NCI-H2196 treated with DMSO at 0.1 percent for 48 hours (cell line): ENCODE measurements at regions not wholly inside any gene's neighbourhood (a gene's known extent, or its start where the extent isn't known, plus 50 kb on each side); places are given as distances from the start of the nearest gene placed in this dataset.

Experiments used
- DNase-seq: peaks from one replicate; lab custom pipeline; 2025; ENCODE audit not compliant: unreplicated experiment; lab: John Stamatoyannopoulos, UW

DNA sequence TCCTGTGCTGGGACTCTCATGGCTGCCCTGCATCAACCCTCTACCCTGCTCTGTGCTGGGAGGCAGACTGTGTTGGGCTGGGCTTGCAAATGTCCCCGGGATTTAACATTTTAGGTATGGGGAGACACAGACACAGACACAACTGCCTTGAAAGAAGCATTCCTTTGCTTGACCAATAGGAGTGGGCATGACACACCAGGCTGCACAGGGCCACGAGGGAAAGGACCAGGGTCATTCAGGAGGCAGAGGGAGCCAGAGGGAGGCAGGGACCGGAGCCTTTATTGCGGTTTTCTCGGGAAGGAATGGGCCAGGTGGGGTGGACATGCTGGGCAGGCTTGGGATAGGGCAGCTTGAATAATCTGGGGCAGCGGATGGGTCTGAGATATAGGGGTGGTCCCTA lies 238.7 kb upstream of the COPS8 start:
- no peak for DNase-seq

DNA sequence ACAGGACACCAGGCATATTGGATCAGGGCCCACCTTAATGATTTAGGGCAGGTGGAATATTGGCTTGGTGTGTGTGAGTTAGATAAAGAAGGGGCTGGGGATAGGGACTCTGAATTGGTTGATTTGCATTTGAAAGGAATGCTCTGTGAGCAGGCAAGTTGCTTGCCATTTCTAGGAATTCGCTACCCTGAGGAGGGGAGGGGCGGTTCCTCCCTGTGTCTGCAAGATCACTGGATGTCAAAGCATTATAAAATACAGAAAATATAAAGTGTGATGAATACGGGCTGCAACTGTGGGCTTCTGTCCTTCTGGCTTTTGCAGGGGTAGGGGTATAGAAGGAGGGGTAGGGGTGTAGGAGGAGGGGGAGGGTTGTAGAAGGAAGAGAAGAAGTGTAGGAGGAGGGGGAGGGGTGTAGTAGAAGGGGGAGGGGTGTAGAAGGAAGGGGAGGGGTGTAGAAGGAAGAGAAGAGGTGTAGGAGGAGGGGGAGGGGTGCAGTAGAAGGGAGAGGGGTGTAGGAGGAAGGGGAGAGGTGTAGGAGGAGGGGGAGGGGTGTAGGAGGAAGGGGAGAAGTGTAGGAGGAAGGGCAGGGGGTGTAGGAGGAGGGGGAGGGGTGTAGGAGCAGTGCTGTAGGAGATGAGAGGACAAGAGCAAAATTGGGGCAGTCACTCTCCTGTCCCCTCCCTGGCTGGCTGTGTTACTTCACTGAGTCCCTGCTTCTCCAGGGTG lies 238.0 kb upstream of the COPS8 start:
- no peak for DNase-seq

DNA sequence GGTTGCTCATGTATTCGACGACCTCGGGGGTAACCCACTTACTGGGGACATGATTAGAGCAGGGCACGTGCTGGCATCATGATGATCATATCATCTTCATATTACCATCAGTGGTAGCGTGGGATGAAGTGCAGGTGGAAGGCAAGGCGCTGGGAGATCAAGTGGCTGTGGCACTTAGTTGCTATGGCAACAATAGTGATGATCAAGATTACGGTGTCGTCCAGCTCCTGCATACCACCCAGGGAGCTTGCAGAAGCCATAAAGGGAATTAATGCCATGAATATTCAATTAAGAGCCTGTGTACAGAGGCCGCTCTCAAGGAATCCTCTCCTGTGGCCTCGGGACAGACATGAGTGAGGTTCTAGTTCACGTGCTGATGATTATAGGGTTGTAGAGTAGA lies 237.2 kb upstream of the COPS8 start:
- no peak for DNase-seq

DNA sequence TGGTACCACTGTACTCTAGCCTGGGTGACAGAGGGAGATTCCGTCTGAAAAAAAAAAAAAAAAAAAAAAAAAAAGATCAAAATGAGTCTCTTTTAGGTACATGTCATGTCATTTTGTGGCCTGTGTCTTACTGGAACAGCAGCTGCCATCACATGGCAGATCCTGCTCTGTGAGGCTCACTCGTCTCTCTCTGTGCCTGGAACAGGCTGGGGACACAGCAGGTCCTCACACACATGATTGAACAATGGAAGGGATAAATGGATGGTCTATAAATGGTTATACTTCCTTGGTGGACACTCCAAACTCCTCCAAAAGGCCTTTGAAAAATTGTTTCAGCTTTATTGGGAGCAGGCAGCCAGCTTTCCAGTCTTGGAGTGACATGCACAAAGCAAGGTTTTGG lies 236.2 kb upstream of the COPS8 start:
- DNase-seq: no peak

DNA sequence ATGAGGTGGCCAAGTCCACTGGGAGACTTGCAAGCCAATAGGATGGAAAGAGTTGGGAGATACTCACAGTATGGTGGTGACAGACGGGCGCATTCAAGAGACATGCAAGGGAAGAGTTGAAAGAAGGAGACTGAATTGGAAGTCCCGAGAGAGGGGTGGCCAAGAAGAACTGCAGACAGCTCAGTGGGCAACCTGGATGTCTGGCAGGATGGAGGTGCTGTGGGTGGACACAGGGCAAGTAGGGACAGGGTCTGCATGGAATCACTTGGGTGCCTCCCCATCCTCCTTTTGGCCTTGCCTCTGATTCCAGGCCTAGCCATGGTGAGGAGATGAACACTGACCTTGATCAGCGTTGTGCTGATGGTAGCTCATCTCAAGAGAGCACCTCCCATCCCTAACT lies 235.7 kb upstream of the COPS8 start:
- no peak for DNase-seq

DNA sequence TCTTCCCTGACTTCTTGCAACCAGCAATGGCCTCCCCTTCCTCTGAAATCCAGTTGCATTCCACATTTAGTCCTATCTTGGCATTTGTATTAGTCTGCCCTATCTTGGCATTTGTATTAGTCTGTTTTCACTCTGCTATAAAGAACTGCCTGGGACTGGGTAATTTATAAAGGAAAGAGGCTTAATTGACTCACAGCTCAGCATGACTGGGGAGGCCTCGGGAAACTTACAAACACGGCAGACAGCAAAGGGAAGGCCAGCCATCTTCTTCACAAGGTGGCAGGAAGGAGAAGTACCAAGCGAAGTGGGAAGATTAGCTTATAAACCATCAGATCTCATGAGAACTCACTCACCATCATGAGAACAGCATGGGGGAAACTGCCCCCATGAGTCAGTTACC lies 234.5 kb upstream of the COPS8 start:
- no peak for DNase-seq

DNA sequence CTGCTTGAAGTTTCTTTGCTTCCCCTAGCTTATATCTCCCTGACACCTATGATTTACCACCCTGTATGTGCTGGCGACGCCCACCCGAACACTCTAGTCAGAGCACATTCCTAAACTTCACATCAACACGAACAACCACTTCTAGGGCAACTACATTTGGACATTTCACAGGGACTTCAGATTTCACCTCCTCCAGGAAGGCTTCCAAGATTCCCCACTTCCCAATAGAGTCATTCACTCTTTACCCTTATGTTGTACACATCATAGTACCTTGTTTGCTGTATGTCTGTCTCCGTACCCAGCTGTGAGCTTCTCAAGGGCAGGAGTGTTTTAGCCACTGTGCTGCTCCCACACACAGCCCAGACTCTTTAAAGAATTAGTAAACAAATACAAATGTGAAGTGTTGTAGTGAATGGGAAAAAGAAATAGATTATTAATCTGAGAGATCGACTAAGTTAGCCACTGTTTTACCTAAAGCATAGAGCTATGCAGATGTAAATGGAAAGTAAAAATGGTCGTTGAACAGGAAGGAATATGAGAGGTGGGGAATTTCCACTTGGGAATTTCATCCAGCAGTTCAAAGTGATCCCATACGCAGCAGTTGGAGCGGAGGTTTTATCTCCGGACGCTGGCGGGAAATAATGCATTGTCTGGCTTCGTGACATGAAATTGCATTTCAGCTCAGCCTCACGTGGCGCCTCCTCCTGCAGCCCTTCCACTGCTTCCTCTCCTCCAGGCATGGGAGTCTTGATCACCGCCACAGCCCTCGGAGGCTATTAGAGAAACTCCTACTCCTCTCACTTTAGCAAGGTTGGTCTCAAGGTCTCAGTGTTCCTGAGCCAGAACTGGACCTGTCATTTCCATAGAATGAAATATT lies 233.4 kb upstream of the COPS8 start:
- no peak for DNase-seq

DNA sequence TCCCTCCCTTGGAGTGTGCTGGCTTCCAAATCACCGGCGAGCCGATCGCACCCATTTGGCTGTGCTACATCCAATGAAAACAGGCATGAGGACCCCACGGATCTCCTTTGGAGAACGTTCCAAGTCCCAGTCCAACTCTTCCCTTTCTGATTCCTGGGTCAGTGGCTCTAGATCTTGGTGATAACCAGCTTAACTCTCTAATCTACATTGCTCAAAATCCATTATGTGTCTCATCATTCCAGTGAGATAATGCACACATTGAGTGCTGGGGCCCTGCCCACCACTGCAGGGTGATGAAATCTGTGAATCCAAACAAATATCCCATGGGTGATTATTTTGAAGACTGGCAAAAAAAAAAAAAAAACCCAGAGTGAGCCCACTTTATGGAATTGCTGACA lies 232.7 kb upstream of the COPS8 start:
- DNase-seq: no peak

DNA sequence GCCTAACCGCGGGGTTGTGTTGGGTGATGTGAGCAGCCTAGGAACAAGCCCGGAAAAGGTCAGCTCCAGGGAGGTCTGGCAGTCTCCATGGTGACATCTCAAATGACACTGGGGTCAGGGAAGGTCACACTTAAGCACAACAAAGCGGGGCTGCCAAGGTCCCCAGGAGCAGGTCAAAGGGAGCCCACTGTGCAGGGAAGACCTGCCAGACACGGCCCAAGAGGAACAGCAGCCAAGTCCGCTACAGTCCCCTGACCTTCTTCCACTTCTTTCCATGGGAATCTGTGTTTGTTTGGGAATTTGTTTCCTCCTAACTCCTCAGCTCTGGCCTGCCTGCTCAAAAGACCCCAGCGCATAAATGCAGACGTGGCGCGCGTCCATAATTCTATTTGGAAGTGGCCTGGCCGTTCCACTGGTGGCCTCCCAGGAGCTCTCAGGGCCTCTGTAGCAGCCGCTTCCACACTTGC lies 232.1 kb upstream of the COPS8 start:
- DNase-seq: no peak

DNA sequence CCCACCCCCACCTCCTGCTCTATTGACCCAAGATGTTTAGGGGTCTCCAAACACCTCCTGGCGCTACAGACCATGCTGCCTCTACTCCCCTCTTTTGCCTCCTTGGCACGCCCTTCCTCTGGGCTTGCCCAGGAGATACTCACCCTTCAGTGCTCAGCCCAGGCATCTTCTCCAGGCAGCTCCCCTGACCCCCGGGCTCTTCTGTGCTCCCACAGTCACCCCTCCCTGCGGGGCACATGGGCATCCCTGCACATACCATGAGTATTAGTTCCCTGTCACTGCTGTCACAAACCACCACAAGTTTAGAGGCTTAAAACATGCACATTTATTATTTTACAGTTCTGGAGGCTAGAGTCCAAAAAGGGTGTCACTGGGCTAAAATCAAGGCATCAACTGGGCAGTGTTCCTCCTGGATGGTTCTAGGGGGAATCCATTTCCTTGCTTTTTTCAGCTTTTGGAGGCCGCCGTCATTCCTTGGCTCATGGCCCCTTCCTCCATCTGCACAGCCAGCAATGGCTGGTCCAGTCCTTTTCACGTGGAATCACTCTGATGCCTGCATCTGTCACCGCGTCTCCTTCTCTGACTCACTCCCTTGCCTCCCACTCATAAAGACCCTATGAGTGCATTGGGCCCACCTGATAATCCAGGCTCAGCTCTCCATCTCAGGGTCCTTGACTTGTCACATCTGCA lies 230.4 kb upstream of the COPS8 start:
- DNase-seq: no peak

DNA sequence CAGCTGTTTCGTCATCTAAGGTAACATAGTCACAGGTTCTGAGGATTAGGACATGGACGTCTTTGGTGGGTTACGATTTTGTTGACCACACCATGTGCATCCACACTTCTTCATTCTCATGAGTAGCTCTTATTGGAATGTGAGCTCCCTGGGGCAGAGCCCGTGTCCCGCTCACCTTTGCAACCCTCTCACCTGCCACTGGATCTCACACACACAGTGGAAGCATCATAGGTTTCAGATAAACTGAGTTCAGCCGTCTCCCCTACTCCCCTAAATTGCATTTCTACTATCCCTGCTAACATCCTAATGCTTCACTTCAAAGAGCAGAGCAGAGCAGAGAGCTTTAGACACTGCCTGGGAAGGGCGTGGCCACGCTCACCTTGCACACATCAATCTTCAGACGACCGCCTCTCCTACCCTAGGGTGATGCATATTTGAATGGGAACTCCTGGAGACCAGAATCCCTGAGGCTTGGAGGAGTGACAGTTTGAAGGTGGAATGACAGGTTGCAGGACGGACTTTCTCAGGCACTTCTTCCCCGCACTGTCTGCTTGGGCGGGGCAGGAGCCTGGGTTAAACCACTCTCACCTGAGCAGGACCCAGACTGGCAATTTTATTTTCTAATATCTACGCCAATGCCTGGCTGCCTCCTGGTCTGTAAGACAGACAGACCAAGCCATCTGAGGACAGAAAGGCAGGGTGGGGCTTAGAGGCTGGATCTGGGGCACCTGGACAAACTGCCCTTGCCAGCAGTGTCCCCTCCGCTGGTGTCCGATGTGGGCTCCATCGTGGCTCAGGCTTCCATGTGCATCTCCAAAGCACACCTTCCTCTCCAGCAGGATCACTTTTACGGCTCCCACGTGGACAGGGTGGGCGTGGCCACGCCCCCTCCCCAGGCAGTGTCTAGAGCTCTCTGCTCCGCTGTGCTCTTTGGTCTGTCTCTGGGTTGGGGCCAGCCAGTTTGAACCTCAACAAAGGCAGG lies 229.5 kb upstream of the COPS8 start:
- DNase-seq: no peak

DNA sequence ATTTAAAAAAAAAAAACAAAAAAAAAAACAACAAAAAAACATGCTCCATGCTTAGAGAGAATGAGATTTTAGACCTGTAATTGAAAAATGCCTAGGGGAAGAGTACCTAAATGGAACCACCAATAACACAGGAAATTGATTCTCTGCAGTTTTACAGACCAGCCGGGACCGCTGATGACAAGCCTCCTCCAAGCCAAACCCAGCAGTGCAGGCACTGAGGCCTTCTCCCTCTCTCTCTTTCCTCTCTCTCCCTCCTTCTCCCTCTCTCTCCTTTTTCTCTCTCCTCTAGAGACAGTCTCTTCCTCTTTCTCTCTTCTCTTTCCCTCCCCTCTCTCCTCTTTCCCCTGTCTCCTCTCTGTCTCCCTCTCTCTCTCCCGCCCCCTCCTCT lies 228.8 kb upstream of the COPS8 start:
- DNase-seq: no peak

DNA sequence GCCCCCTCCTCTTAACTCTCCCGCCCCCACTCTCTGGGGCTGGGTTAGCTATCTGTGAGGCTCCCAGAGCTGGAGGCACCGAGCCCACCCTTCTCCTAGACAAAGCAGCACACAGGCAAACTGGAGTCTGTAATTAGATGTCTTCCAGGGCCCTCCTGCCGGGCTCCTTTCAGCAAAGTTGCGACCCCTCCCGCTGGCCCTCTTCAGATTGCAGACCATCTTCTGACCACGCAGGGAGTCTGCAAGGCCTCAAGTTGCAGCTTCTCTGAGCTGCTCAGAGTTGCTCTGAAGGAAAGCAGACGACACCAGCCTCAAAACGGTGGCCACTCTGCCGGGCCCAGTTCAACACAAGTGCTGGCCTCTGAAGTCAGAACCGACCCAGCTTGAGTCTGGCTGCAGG lies 228.4 kb upstream of the COPS8 start:
- DNase-seq: no peak

DNA sequence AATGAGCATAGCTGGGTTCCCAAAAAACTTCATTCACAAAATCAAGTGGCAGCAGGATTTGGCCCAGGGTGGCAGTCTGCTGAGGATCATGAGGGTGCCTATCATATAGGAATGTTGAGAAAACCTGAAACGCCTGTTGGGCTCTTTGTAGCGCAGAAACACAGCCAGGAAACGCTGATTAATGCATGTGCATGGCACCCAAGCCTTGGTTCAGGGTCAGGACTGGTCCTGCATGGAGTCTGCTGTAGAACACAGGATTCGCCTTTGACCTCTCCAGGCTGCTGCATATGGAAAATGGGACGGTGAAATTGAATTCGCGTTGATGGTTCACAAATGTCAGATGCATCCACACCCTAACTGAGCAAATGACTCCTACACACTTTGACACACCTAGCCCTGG lies 227.9 kb upstream of the COPS8 start:
- no peak for DNase-seq

DNA sequence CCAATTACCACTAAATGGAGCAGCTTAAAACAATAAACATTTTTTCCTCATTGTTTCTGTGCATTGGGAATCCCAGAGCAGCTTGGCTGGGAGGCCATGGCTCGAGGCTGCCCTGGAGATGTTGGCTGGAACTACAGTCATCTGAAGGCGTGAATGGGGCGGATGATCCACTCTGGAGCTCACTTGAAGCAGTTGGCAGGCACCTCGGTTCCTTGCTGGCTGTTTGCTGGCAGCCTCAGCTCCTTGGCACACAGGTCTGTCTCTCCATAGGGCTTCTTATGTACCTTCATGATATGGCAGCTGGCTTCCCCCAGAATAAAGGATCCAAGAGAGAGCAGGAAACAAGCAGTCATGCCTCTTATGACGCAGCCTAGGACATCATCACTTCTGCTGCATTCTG lies 227.0 kb upstream of the COPS8 start:
- DNase-seq: no peak

DNA sequence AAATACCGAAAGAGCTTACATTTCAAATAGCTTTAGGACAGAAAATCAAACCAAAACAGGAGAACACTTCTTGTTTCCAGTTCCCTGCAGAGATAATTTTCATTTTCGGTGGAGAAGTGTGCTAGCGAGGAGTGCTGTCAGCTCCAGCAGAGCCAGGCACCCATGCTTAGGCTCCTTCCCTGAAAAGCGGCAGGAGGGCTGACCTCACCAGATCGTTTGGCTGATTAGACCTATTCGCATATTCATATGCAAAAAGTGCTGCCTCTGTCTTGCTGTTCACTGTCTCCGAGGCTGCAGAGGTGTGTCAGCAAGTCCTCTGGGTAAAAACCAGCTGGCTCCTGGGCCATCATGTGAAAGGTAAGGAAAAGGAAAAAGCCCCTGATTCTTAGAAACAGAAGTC lies 225.8 kb upstream of the COPS8 start:
- DNase-seq: no peak

DNA sequence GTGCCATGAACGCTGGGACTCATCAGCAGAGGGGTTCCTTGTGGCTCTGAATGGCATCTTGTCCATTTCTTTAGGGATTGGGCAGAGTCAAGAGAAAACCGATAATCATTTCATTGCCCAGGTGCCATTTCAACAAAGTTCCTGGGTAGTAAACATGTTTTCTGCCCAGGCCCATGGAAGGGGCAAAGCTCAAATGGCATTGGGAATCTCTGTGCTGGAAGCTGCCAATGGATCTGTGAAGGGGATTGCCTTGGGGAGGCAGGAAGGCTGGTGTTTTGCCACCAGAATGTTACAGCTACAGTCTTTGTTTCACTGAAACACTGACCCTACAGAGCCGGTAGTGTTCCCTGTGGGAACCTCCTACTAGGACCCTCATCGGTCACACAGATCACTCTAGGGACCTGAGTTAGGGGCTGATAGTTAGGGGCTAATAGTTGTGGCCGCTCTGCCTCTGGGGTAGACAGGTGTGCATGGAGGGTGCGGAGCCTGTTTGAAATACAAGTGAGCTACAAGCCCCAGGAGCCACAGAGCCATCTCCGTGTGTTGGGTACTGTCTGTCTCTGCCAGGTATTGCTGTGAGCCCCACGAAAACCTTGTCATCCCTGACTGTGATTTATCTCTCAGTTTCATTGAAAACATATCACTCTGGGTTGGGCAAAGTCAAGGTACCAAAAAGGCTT lies 224.4 kb upstream of the COPS8 start:
- no peak for DNase-seq

DNA sequence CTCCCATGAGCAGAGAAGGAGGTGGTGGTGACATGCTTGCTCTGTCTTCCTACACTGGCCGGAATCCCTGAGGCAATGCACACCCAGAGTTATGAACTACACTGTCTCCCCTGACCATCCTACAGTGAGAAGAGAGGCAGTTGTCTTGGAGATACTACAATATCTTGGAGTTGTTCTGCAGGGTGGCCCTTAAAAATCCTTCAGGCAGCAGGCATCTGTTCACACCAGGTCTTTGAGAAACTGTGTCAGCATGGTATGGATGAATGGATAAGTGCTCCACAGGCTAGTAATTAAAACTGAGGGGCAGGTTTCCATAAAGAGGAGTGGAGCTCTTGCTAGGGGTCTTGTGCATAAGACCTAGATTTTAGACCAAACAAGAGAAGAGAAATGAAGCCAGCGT lies 223.7 kb upstream of the COPS8 start:
- no peak for DNase-seq

DNA sequence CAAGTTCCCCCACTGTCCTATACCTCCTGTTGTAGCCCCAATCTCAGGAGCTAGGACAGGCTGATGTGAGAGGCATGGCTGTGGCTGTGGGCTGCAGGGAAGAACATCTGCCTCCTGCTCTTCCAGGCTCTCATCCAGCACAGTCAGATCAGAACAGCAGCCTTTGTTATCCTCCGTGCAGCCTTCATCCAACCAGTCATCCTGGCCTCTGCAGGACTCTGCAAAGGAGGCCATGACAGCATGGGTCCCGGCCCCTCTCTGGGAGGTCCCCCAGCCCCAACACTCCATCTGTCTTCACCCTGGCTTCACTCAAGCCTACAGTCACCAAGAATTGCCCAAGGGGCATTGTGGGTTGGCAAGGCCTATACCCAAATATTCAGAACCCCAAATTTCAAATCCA lies 223.2 kb upstream of the COPS8 start:
- no peak for DNase-seq
